CD4-positive, alpha-beta T cell (primary cell): ENCODE measurements at regions not wholly inside any gene's neighbourhood (a gene's known extent, or its start where the extent isn't known, plus 50 kb on each side); places are given as distances from the start of the nearest gene placed in this dataset.

ENCODE experiments used
- ATAC-seq: fragments of 200-7000 bp; cut with Tn5 transposase; one replicate; pipeline ENCODE4 v1.10.0; 2022; ENCODE audit warnings: mild to moderate bottlenecking; ENCODE audit not compliant: poor library complexity
- CTCF ChIA-PET: fragments of 350-600 bp; sonication (Branson Sonifier 250); formaldehyde crosslinking; loops from one replicate; lab custom pipeline; 2021; ENCODE audit warnings: antibody characterized with exemption, inconsistent platforms; lab: Charles Lee
- POLR2A ChIA-PET: fragments of 350-600 bp; sonication (Branson Sonifier 250); formaldehyde crosslinking; loops from one replicate; lab custom pipeline; 2021; ENCODE audit warnings: antibody characterized with exemption, inconsistent platforms; lab: Charles Lee
- DNase-seq, 14 experiments: peaks; one replicate each; pipeline ENCODE4 v3.0.0-alpha.2; 2013 to 2020; ENCODE audit warnings: mixed read lengths in 2 of 14
- H3K27ac ChIP-seq, 2 donors: one replicate each; pipeline versions ENCODE4 v1.5.1 to v1.7.0; 2013; ENCODE audit warnings: low read length in 2 of 2, low read depth in 1 of 2, mild to moderate bottlenecking in 1 of 2
- H3K27me3 ChIP-seq, 2 experiments: 1 replicate in 1 of 2; 2 replicates in 1 of 2; pipeline versions ENCODE4 v1.6.1 to v1.7.0; 2013; ENCODE audit warnings: low read length in 2 of 2, control low read depth in 1 of 2, mild to moderate bottlenecking in 1 of 2, moderate library complexity in 1 of 2; ENCODE audit not compliant: insufficient read depth in 2 of 2, control insufficient read depth in 1 of 2
- H3K36me3 ChIP-seq: one replicate; pipeline ENCODE4 v1.6.1; 2013; ENCODE audit warnings: low read length, control low read depth; ENCODE audit not compliant: insufficient read depth
- H3K4me1 ChIP-seq: one replicate; pipeline ENCODE4 v1.6.1; 2013; ENCODE audit warnings: low read length, control low read depth; ENCODE audit not compliant: insufficient read depth
- H3K4me3 ChIP-seq: one replicate; pipeline ENCODE4 v1.5.1; 2013; ENCODE audit warnings: mild to moderate bottlenecking, low read length, moderate library complexity
- H3K9me3 ChIP-seq, 2 experiments: 1 replicate in 1 of 2; 2 replicates in 1 of 2; pipeline versions ENCODE4 v1.6.1 to v1.7.0; 2013; ENCODE audit warnings: low read length in 2 of 2, mild to moderate bottlenecking in 2 of 2, control low read depth in 1 of 2, moderate library complexity in 1 of 2; ENCODE audit not compliant: control insufficient read depth in 1 of 2, insufficient read depth in 1 of 2
- H3K27ac Mint-ChIP-seq: one replicate; pipeline ENCODE4 v1.8.0; 2020; ENCODE audit warnings: mixed read lengths
- H3K27me3 Mint-ChIP-seq: one replicate; pipeline ENCODE4 v1.8.0; 2021; ENCODE audit warnings: mixed read lengths
- H3K36me3 Mint-ChIP-seq: one replicate; pipeline ENCODE4 v1.8.0; 2021; ENCODE audit warnings: low read depth, mixed read lengths
- H3K4me1 Mint-ChIP-seq: one replicate; pipeline ENCODE4 v1.8.0; 2021; ENCODE audit warnings: low read depth, mixed read lengths
- H3K4me3 Mint-ChIP-seq: one replicate; pipeline ENCODE4 v1.8.0; 2020; ENCODE audit warnings: mild to moderate bottlenecking, mixed read lengths
- H3K9me3 Mint-ChIP-seq: one replicate; pipeline ENCODE4 v1.8.0; 2020; ENCODE audit warnings: mixed read lengths
- intact Hi-C, 2 experiments: fragments of 100-400 bp; cut with DNase I in 1 of 2; cut with micrococcal nuclease in 1 of 2; formaldehyde crosslinking; loops; one replicate each; pipeline versions ENCODE4 v1.15.1 to v1.9.0; 2023 to 2025; cut with DNase I, micrococcal nuclease
- TF ChIP-seq, protein P1 (sequence below): fragments of 200-600 bp; IDR thresholded peaks from one replicate; pipeline ENCODE4 v1.8.0; 2022; ENCODE audit warnings: antibody characterized with exemption, mild to moderate bottlenecking

DNA sequence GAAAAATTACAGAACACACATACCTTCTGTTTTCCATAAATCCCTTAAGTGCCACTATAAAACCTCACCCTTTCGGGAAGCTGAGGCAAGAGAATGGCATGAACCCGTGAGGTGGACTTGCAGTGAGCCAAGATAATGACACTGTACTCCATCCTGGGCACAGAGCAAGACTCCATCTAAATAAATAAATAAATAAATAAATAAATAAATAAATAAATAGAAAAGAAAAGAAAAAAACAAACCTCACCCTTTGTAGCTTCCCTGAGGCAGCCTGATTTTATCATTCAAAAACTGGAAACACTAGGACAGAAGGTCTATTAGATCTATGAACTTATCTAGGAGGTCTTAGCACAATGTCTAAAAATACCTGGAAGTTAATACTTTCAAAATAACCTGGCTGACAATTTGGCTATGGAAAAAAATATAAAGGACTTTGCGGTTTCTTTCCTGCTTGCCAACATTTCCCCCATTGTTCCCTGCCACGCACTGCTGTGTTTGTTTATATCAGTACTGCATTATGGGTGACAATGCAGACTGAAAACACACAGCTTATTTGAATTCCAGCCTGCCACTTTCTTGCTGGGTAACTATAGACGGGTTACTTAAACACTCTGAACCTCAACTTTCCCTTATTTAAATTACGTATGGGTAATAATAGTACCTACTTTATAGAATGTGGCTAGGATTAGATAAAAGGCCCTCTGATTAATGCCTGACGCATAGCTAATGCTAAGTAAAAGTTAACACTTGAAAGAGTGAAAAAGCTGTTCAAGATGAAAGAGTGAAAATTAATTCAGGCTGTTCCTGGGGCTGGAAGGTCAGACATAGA is 313.0 kb downstream of the RDH14 start:
- no peaks in the 10 kb centered on the region for H3K36me3 Mint-ChIP-seq
- TF ChIP-seq, protein P1, sequence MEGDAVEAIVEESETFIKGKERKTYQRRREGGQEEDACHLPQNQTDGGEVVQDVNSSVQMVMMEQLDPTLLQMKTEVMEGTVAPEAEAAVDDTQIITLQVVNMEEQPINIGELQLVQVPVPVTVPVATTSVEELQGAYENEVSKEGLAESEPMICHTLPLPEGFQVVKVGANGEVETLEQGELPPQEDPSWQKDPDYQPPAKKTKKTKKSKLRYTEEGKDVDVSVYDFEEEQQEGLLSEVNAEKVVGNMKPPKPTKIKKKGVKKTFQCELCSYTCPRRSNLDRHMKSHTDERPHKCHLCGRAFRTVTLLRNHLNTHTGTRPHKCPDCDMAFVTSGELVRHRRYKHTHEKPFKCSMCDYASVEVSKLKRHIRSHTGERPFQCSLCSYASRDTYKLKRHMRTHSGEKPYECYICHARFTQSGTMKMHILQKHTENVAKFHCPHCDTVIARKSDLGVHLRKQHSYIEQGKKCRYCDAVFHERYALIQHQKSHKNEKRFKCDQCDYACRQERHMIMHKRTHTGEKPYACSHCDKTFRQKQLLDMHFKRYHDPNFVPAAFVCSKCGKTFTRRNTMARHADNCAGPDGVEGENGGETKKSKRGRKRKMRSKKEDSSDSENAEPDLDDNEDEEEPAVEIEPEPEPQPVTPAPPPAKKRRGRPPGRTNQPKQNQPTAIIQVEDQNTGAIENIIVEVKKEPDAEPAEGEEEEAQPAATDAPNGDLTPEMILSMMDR, result no peak
- ChIA-PET CTCF (no interaction called here), POLR2A (no interaction called here)
- H3K9me3 Mint-ChIP-seq, result no peaks in the 10 kb centered on the region
- H3K27ac ChIP-seq, result no peak overlapping the region
- H3K27me3 Mint-ChIP-seq, result peaks cover 5% of the 10 kb centered on the region
- H3K27ac Mint-ChIP-seq, result no peak overlapping the region
- DNase-seq, result no peak
- no peaks in the 10 kb centered on the region for H3K36me3 ChIP-seq
- no peaks in the 10 kb centered on the region for H3K27me3 ChIP-seq
- H3K4me3 Mint-ChIP-seq, result no peak overlapping the region
- intact Hi-C loops, result no loop called here
- no peaks in the 10 kb centered on the region for H3K4me1 Mint-ChIP-seq
- H3K4me3 ChIP-seq, result no peak overlapping the region
- ATAC-seq, result no peak
- no peaks in the 10 kb centered on the region for H3K4me1 ChIP-seq
- H3K9me3 ChIP-seq, result peaks cover 0 to 3% of the 10 kb centered on the region in 2 experiments

DNA sequence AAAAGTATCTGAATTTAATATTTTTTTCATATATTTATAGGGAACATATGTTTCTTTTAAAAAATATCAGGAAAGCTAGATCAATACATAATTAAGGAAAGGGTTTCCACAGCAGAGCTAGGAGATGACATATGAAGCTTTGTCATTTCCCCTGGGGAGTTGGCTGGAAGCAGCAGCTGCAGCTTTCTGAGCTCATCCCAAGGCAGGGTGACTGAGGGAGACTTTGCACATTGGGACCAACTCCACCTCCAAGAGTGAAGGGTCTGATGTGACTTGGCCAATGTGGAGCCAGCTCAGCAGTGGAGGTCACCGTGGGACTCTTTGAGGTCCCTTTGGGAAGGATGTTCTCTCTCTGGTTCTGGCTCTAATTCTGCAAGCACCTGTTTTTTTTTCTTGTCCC is 315.1 kb downstream of the RDH14 start:
- H3K27me3 Mint-ChIP-seq, result peaks cover 5% of the 10 kb centered on the region
- no peaks in the 10 kb centered on the region for H3K27me3 ChIP-seq
- DNase-seq (no peak), ATAC-seq (no peak)
- TF ChIP-seq, protein P1, result no peak
- H3K9me3 Mint-ChIP-seq, result no peaks in the 10 kb centered on the region
- no peaks in the 10 kb centered on the region for H3K36me3 ChIP-seq
- no peaks in the 10 kb centered on the region for H3K36me3 Mint-ChIP-seq
- intact Hi-C loops, result no loop called here
- H3K4me3 Mint-ChIP-seq, result no peak overlapping the region
- H3K4me1 Mint-ChIP-seq, result no peaks in the 10 kb centered on the region
- H3K4me1 ChIP-seq, result no peaks in the 10 kb centered on the region
- ChIA-PET POLR2A (no interaction called here), CTCF (no interaction called here)
- H3K27ac ChIP-seq, result no peak overlapping the region
- no peak overlapping the region for H3K27ac Mint-ChIP-seq
- H3K9me3 ChIP-seq, result no peaks in the 10 kb centered on the region
- H3K4me3 ChIP-seq, result no peak overlapping the region

DNA sequence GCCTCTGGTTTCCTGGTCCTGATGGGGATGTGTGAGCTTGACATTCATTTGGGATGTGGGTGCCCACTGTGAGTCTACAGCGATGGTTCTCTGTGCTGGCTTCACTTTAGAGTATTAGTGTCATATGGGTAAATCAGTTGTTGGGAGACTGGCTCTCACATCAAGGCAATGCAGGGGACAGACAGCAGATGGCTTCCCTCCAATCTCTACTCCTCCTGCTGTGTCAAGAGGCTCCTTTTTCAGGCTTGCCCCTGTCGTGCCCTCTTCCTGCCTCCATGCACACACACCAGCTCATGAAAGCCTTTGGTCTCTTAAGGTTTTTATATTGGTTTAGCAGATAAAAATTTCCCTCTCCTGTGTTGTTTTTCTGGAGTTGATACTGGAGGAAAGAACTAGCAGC is 315.6 kb downstream of the RDH14 start:
- ATAC-seq (no peak), DNase-seq (no peak)
- no peaks in the 10 kb centered on the region for H3K9me3 ChIP-seq
- H3K4me3 ChIP-seq, result no peak overlapping the region
- no peaks in the 10 kb centered on the region for H3K4me1 ChIP-seq
- TF ChIP-seq, protein P1, result no peak
- intact Hi-C loops, result no loop called here
- H3K27me3 ChIP-seq, result no peaks in the 10 kb centered on the region
- Mint-ChIP-seq H3K36me3 (no peaks in the 10 kb centered on the region), H3K27me3 (peaks cover 5% of the 10 kb centered on the region), H3K4me3 (no peak overlapping the region), H3K27ac (no peak overlapping the region), H3K9me3 (no peaks in the 10 kb centered on the region), H3K4me1 (no peaks in the 10 kb centered on the region)
- no peak overlapping the region for H3K27ac ChIP-seq
- H3K36me3 ChIP-seq, result no peaks in the 10 kb centered on the region
- ChIA-PET POLR2A (no interaction called here), CTCF (no interaction called here)
